Fibroblast of the aortic adventitia (primary cell): ENCODE measurements at regions not wholly inside any gene's neighbourhood (a gene's known extent, or its start where the extent isn't known, plus 50 kb on each side); places are given as distances from the start of the nearest gene placed in this dataset.

Experiments used
- DNase-seq: peaks from one replicate; pipeline ENCODE4 v3.0.0-alpha.2; 2010; ENCODE audit warnings: low read depth
- H3K4me3 ChIP-seq: 2 replicates; pipeline ENCODE4 v1.5.1; 2011; ENCODE audit warnings: low read depth, mild to moderate bottlenecking, control low read depth, low read length, moderate library complexity
- TF ChIP-seq, protein P1 (sequence below): IDR thresholded peaks from 2 replicates; pipeline ENCODE4 v1.5.1; 2011; ENCODE audit warnings: mild to moderate bottlenecking, low read length, control low read depth, inconsistent platforms; ENCODE audit not compliant: insufficient read depth

GRCh38 chr19:13604902-13605586, 98.8 kb upstream of the CACNA1A start:
- DNase-seq, result no peak
- H3K4me3 ChIP-seq, result no peak overlapping the region
- TF ChIP-seq, protein P1, sequence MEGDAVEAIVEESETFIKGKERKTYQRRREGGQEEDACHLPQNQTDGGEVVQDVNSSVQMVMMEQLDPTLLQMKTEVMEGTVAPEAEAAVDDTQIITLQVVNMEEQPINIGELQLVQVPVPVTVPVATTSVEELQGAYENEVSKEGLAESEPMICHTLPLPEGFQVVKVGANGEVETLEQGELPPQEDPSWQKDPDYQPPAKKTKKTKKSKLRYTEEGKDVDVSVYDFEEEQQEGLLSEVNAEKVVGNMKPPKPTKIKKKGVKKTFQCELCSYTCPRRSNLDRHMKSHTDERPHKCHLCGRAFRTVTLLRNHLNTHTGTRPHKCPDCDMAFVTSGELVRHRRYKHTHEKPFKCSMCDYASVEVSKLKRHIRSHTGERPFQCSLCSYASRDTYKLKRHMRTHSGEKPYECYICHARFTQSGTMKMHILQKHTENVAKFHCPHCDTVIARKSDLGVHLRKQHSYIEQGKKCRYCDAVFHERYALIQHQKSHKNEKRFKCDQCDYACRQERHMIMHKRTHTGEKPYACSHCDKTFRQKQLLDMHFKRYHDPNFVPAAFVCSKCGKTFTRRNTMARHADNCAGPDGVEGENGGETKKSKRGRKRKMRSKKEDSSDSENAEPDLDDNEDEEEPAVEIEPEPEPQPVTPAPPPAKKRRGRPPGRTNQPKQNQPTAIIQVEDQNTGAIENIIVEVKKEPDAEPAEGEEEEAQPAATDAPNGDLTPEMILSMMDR, result no peak

GRCh38 chr19:13600802-13601201, 94.5 kb upstream of the CACNA1A start:
- TF ChIP-seq, protein P1, result no peak

GRCh38 chr19:13600091-13600490, 93.8 kb upstream of the CACNA1A start:
- H3K4me3 ChIP-seq, result no peak overlapping the region
- DNase-seq, result no peak
- TF ChIP-seq, protein P1, result no peak

More at GRCh38 chr19:13600802-13601201, 94.5 kb upstream of the CACNA1A start:
- H3K4me3 ChIP-seq, result no peak overlapping the region
- DNase-seq, result no peak

DNA sequence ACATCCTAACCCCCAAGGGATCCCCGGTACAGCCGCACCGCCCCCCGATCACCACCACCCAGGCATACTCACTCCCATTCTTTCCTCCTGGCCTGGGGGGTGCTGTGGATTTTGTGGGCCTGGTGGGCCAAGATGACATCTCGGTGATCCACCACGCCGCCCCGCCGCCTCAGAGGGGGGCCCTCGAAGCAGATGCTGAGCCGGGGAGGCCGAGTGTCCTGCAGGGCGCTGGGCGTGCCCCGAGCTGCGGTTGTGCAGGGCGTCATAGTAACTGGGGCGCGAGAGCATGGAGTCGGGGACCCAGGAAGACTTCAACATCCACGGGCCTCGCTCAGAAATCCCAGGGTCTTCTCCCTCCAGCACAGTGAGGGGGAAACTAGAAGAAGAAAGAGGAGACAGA, 93.4 kb upstream of the CACNA1A start:
- TF ChIP-seq, protein P1, result no peak
- no peak for DNase-seq
- no peak overlapping the region for H3K4me3 ChIP-seq

GRCh38 chr19:13598098-13598497, 91.8 kb upstream of the CACNA1A start:
- no peak for DNase-seq
- TF ChIP-seq, protein P1, result no peak
- H3K4me3 ChIP-seq, result no peak overlapping the region

- TF ChIP-seq, protein P1, result peak; percentile 66
- DNase-seq, result peak; percentile 86
- H3K4me3 ChIP-seq, result no peak overlapping the region
Measured at GRCh38 chr19:13597640-13598039, 91.4 kb upstream of the CACNA1A start.
